Tibial nerve (tissue), 4 donors: ENCODE measurements at regions not wholly inside any gene's neighbourhood (a gene's known extent, or its start where the extent isn't known, plus 50 kb on each side); places are given as distances from the start of the nearest gene placed in this dataset.

Source experiments
- CTCF ChIP-seq, 5 experiments: fragments of 200-600 bp in 3 of 5; fragments of 450-650 bp in 2 of 5; sonication (generic) in 3 of 5; IDR thresholded peaks; one replicate each; pipeline ENCODE4 v1.5.1; 2016 to 2019; ENCODE audit warnings: antibody characterized with exemption in 5 of 5, mild to moderate bottlenecking in 3 of 5, moderate library complexity in 2 of 5
- EP300 ChIP-seq, 2 donors: sonication (generic); formaldehyde crosslinking; IDR thresholded peaks; one replicate each; pipeline ENCODE4 v1.6.1; 2017; ENCODE audit warnings: antibody characterized with exemption in 2 of 2, mild to moderate bottlenecking in 1 of 2
- POLR2A ChIP-seq, 2 donors: fragments of 450-650 bp; IDR thresholded peaks; one replicate each; pipeline ENCODE4 v1.6.1; 2017; ENCODE audit warnings: antibody characterized with exemption in 2 of 2, mild to moderate bottlenecking in 2 of 2, moderate library complexity in 2 of 2

DNA sequence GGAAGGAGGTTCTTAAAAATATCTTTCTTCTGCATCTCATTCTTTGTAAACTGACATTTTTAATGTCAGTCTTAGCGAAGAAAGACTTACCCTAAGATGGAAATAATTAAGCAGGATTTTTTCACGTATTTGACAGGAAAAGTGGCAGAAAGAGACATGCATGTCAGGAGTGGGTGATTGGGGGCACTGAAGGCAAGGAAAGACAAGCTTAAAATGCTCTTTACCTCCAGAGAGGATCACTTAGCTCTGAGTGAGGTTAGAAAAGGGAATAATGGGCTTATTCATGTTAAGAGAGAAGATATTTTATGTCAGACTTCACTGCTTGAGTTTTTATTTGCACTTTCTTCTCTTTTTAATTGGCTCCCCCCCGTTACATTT, 1358.2 kb upstream of the TMEM132C start:
- no peak for TF ChIP-seq CTCF (IDR thresholded peaks at IDR 0.05)
- TF ChIP-seq POLR2A (IDR thresholded peaks at IDR 0.05) = no peak
- no peak for TF ChIP-seq EP300 (IDR thresholded peaks at IDR 0.05)
